Fibroblast of skin of right quadriceps (primary cell): ENCODE measurements at regions not wholly inside any gene's neighbourhood (a gene's known extent, or its start where the extent isn't known, plus 50 kb on each side); places are given as distances from the start of the nearest gene placed in this dataset.
"Not testable (repeated sequence)": the region's sequence is repeated elsewhere in the genome, so short reads cannot be mapped to it uniquely, and the experiment has no call there.

ENCODE experiments used
- DNase-seq: peaks from one replicate; pipeline ENCODE4 v3.0.0-alpha.2; 2013

- DNase-seq: no peak
Measured at GRCh38 chr2:208686665-208687064, 280.1 kb downstream of the PTH2R start.

GRCh38 chr2:208687720-208688119, 281.1 kb downstream of the PTH2R start:
- DNase-seq: not testable (repeated sequence)

GRCh38 chr2:208698114-208698513, 291.5 kb downstream of the PTH2R start:
- no peak for DNase-seq

- no peak for DNase-seq
Measured at GRCh38 chr2:208708486-208708885, 301.9 kb downstream of the PTH2R start.

- DNase-seq: no peak
Measured at GRCh38 chr2:208711598-208711997, 305.0 kb downstream of the PTH2R start.

GRCh38 chr2:208713066-208713745, 306.6 kb downstream of the PTH2R start:
- DNase-seq: no peak

GRCh38 chr2:208718828-208719227, 312.2 kb downstream of the PTH2R start:
- no peak for DNase-seq

GRCh38 chr2:208722731-208723130, 316.1 kb downstream of the PTH2R start:
- no peak for DNase-seq

- DNase-seq: no peak
Measured at GRCh38 chr2:208725280-208725679, 318.7 kb downstream of the PTH2R start.

- no peak for DNase-seq
Measured at GRCh38 chr2:208726242-208726641, 319.6 kb downstream of the PTH2R start.

- DNase-seq: not testable (repeated sequence)
Measured at GRCh38 chr2:208751663-208752415, 345.2 kb downstream of the PTH2R start.

GRCh38 chr2:208757364-208757763, 350.8 kb downstream of the PTH2R start:
- no peak for DNase-seq

GRCh38 chr2:208773074-208773473, 366.5 kb downstream of the PTH2R start:
- not testable (repeated sequence) for DNase-seq

- no peak for DNase-seq
Measured at GRCh38 chr2:208781166-208781565, 374.6 kb downstream of the PTH2R start.

- no peak for DNase-seq
Measured at GRCh38 chr2:208782097-208782496, 375.5 kb downstream of the PTH2R start.

- DNase-seq: no peak
Measured at GRCh38 chr2:208783184-208783583, 376.6 kb downstream of the PTH2R start.

- DNase-seq: not testable (repeated sequence)
Measured at GRCh38 chr2:208784774-208785173, 378.2 kb downstream of the PTH2R start.

- DNase-seq: no peak
Measured at GRCh38 chr2:208791257-208791656, 384.7 kb downstream of the PTH2R start.

- no peak for DNase-seq
Measured at GRCh38 chr2:208792766-208793165, 386.2 kb downstream of the PTH2R start.

GRCh38 chr2:208793434-208793833, 386.8 kb downstream of the PTH2R start:
- no peak for DNase-seq

- no peak for DNase-seq
Measured at GRCh38 chr2:208794288-208794975, 387.8 kb downstream of the PTH2R start.

GRCh38 chr2:208798698-208799097, 392.1 kb downstream of the PTH2R start:
- no peak for DNase-seq

- DNase-seq: no peak
Measured at GRCh38 chr2:208799397-208799796, 392.8 kb downstream of the PTH2R start.

GRCh38 chr2:208800887-208801286, 394.3 kb downstream of the PTH2R start:
- not testable (repeated sequence) for DNase-seq
